GM11168 (cell line): ENCODE measurements at regions not wholly inside any gene's neighbourhood (a gene's known extent, or its start where the extent isn't known, plus 50 kb on each side); places are given as distances from the start of the nearest gene placed in this dataset.

ENCODE experiments used
- in situ Hi-C: fragments of 300-500 bp; cut with MboI; formaldehyde crosslinking; loops from one replicate; pipeline ENCODE4 v1.12.0; 2022; ENCODE audit warnings: low sequenced_read_pairs; ENCODE audit not compliant: unreplicated experiment

- in situ Hi-C loops: no loop called here
Measured at GRCh38 chr6:144879436-144879835, 594.3 kb downstream of the UTRN start.

GRCh38 chr6:144882425-144882824 is 597.3 kb downstream of the UTRN start:
- in situ Hi-C loops: no loop called here

- in situ Hi-C loops: no loop called here
Measured at GRCh38 chr6:144883915-144884314, 598.8 kb downstream of the UTRN start.

- in situ Hi-C loops: no loop called here
Measured at GRCh38 chr6:144885817-144886216, 600.7 kb downstream of the UTRN start.

- in situ Hi-C loops: no loop called here
Measured at GRCh38 chr6:144886682-144887081, 601.5 kb downstream of the UTRN start.

- in situ Hi-C loops: no loop called here
Measured at GRCh38 chr6:144888621-144889020, 603.5 kb downstream of the UTRN start.

- in situ Hi-C loops: no loop called here
Measured at GRCh38 chr6:144893680-144894151, 608.6 kb downstream of the UTRN start.

GRCh38 chr6:144894240-144894639 is 609.1 kb downstream of the UTRN start:
- in situ Hi-C loops: no loop called here

GRCh38 chr6:144895313-144896278 is 610.5 kb downstream of the UTRN start:
- in situ Hi-C loops: no loop called here

GRCh38 chr6:144896289-144896688 is 611.2 kb downstream of the UTRN start:
- in situ Hi-C loops: no loop called here

- in situ Hi-C loops: no loop called here
Measured at GRCh38 chr6:144896871-144897270, 611.7 kb downstream of the UTRN start.

- in situ Hi-C loops: no loop called here
Measured at GRCh38 chr6:144897441-144897921, 612.3 kb downstream of the UTRN start.

GRCh38 chr6:144898052-144898689 is 613.0 kb downstream of the UTRN start:
- in situ Hi-C loops: no loop called here

GRCh38 chr6:144898741-144899140 is 613.6 kb downstream of the UTRN start:
- in situ Hi-C loops: no loop called here

GRCh38 chr6:144899161-144899560 is 614.0 kb downstream of the UTRN start:
- in situ Hi-C loops: no loop called here

GRCh38 chr6:144901412-144901811 is 616.3 kb downstream of the UTRN start:
- in situ Hi-C loops: no loop called here

- in situ Hi-C loops: no loop called here
Measured at GRCh38 chr6:144908004-144908403, 622.9 kb downstream of the UTRN start.

- in situ Hi-C loops: no loop called here
Measured at GRCh38 chr6:144909753-144910285, 624.7 kb downstream of the UTRN start.

GRCh38 chr6:144911322-144911721 is 626.2 kb downstream of the UTRN start:
- in situ Hi-C loops: no loop called here

GRCh38 chr6:144912474-144912873 is 627.3 kb downstream of the UTRN start:
- in situ Hi-C loops: no loop called here

GRCh38 chr6:144918073-144918472 is 632.9 kb downstream of the UTRN start:
- in situ Hi-C loops: no loop called here
